HG02571 (cell line): ENCODE measurements at regions not wholly inside any gene's neighbourhood (a gene's known extent, or its start where the extent isn't known, plus 50 kb on each side); places are given as distances from the start of the nearest gene placed in this dataset.

Source experiments
- ATAC-seq: cut with Tn5 transposase; IDR thresholded peaks from one replicate; pipeline ENCODE4 v1.9.1; 2021; ENCODE audit warnings: mild to moderate bottlenecking, moderate library complexity; ENCODE audit not compliant: unreplicated experiment

DNA sequence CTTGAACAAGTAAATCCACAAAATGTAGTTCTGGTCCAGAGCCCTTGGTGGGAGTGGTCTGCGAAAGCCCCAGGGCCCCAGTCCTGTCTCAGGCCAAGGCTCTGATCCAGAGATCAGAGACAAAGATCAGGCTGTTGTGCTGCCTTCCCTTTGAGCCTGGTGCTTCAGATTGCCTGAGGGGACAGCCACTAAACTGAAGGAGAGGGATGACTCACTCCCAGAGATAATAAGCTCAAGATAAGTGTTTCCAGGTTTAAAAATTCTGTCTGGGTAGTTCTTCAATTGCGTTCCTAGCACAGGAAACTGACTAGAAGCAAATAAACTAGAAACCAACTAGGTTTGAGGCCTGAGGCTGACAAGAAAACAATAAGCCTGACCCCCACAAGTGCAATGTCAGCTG is 190.2 kb downstream of the RAMP3 start:
- ATAC-seq = no peak

DNA sequence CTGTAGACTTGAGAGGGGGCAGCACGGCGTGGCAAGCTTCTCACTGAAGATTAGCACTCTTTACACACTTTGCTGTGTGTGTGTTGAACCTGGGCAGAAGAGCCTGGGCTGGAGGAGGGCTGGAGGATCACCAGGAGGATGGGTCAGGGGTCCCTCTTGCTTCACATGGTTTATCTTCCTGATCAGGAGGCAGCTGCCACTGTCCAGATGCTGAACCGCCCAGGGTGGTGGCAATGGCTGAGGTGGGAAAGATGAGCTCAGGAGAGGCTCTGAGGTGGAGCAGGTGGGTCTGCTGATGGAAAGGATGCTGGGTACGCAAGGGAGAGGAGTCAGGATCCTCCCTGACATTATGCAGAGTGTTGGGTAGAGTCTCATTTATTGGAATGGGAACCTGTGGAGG is 191.5 kb downstream of the RAMP3 start:
- no peak for ATAC-seq

DNA sequence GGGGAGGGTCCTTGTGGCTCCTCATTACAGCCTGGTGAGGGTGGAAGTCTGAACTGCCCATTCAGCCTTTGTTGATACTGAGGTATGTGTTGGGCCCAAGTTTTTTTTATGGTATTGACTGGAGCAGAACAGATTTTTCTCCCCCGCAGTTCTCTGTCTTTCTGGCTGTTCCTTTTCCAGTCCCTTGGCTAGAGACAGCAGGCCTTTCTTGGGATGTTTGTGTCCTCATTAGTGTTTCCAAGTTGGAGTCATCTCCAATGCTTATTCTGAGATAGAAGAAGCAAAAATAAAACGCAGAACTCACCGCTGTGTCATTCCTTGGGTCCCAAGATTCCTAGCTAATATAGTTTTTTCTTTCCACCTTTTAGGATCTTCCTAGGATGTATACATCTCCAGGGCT is 193.3 kb downstream of the RAMP3 start:
- ATAC-seq = no peak

DNA sequence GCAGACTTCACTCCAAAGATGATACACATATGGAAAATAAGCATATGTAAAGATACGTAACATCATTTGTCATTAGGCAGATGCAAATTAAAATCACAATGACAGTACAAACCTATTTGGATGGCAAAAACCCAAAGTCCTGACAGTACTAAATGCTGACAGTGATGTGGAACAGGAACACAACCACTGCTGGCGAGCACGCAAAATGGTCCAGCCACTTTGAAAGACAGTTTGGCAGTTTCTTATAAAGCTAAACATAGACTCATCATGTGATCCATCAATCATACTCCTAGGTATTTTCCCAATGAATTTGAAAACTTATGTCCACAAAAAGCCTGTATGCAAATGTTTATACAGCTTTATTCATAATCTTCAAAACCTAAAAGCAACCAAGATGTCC is 200.7 kb downstream of the RAMP3 start:
- ATAC-seq = no peak

DNA sequence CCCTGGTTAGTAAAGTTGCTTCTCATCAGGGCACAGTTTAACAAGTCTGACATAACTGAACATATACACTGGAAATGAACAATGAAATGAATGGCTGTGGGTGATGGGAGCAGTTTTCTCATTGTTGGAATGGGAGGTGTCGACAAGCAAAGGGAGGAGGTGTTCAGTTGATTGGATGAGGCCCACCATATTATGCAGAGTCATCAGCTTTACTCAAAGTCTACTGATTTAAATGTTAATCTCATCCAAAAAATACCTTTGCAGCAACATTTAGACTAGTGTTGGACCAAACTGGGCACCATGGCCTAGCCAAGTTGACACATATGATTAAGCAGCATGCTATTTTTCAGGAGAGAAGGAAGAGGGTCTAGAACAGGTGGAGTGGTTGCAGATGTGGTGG is 201.7 kb downstream of the RAMP3 start:
- no peak for ATAC-seq

DNA sequence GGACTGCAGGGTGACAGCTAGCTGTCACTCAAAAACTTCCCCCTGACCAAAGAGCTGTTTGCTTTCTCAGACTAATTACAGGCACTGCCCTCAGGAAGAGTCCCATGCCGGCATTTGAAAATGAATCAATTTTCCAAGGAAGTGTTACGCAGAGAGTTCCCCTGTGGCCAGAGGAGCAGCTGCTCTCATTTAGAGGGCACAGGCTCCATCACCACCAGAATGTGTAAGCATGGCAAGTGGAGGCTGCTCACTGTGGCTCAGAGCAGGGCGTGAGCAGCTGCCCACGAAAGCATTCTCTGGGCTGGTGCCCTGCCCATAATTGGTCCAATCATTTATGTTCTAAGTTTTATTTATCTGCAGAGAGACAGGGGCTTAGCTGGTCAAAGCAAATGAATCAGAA is 202.2 kb downstream of the RAMP3 start:
- no peak for ATAC-seq

DNA sequence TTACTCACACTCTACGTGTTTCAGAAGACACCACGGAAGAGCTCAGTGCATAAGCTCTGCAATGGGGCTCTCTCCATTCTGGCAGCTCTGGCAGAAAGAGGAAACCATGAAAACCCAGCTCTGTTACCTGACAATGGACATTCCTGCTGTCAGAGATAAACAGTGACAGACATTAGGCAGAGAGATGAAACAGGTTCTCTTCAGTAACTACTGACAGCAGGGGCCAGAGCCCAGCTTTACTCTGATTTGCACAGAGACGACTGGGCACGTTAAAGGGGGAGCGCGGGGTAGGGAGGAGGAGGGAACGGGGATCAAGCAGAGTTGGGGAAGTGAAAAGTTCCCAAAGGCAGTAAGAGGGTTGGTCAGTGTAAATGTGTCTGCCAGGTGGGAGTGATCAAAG is 206.1 kb downstream of the RAMP3 start:
- ATAC-seq = no peak

DNA sequence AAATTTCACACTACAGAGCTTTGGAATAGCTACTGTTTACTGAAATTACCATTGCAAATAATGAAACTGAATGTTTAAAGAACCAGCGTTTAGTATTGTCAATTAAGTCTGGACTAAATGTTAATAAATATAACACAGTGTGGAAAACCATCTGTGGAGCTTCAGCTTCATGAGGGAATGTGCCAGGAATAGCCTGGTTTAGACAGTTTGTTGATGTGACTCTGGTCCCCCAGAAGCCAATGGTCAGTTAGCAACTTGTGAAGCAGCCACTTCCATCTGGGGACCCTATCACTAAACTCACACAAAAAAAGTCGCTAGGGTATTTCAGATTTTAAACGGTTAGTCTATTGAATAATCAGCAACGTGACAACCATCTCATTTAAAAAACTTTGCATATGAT is 207.8 kb downstream of the RAMP3 start:
- no peak for ATAC-seq

DNA sequence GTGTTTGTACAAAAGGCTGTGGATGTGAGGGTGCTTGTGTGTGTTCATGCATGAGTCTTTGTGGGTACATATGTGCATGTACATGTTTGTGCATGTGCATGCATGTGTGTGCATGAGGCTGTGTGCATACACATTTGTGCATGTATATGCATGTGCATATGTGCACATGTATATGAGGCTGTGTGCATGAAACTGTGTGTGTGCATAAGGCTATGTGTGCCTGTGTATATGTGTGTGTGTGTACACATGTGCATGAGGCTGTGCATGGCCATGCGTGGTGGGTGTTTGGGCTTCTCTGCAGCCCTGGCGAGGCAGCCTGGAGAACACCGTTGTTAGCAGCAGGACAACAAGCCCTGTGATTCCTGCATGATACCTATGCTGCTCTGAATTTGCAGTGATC is 207.7 kb upstream of the ADCY1 start:
- ATAC-seq = no peak

DNA sequence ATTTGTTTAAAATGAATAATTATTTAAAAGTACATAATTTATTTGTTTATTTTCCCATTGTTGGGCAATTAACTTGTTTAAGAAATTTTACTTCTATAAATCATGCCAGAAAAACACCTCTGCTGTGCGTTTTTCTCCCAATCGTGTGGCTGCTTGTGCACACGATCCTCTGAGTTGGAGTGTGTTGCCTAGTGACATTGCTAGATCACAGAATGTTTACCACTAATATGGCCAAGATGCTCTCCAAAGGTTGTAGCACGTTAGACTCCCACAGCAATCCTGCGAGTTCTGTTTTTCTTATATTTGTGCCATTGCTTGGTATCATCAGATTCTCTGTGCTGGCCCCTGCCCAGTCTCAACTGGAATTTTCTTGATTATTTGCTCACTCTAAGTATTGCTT is 207.1 kb upstream of the ADCY1 start:
- ATAC-seq = no peak

DNA sequence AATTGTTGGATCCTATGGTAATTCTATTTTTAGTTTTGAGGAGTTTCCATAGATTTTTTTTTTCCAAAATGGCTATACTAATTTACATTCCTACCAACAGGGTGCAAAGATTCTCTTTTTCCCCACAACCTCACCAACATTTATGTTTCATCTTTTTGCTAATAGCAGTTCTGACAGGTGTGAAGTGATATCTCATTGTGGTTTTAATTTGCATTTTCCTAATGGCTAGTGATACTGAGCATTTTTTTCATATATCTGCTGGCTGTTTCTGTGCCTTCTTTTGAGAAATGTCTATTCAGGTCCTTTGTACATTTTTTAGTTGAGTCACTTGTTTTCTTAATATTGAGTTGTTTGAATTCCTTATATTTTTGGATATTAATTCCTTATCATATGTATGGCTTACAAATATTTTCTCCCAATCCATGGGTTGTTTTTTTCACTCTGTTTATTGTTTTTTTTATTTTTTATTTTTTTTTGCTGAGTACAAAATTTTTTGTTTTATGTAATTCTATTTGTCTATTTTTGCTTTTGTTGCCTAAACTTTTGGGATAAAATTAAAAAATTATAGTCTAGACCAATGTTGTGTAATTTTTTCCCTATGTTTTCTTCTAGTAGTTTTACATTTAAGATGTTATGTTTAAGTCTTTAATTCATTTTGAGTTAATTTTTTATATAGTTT is 205.9 kb upstream of the ADCY1 start:
- ATAC-seq = no peak

DNA sequence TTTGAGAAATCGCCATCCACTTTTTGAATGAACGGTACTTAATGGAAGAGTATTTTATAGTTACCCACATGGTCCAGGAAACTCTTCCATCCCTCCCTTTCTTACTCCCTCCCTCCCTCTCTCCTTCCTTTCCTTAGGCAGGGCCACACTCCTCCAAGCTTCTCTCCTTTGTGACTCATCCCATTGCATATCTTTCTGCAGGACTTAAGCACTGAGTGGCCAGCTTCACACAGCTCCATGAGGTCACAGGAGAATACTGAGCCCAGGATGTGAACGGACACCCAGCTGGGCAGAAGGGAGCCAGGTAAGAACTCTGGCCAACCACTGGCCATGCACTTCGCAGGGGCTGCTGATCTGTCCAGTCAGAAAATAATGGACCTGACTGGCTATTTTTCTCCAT is 189.7 kb upstream of the ADCY1 start:
- no peak for ATAC-seq

DNA sequence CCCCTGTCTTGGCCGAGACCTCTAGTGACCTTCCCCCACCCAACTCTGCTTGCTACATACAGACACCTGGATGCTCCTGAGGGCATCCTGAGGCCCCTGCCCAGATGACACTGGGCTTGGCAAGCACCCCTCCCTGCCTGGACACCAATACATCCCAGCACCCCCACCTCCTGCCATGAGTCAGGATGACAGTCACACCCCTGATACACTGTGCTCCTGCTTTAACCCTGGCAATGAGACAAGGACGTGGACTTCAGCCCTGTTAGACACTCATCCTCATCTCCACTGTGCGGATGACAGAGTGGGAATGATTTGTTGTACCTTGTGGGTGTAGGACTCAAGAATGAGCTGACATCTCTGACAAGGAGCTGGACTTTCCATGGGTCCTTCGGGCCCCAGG is 186.3 kb upstream of the ADCY1 start:
- ATAC-seq = no peak

DNA sequence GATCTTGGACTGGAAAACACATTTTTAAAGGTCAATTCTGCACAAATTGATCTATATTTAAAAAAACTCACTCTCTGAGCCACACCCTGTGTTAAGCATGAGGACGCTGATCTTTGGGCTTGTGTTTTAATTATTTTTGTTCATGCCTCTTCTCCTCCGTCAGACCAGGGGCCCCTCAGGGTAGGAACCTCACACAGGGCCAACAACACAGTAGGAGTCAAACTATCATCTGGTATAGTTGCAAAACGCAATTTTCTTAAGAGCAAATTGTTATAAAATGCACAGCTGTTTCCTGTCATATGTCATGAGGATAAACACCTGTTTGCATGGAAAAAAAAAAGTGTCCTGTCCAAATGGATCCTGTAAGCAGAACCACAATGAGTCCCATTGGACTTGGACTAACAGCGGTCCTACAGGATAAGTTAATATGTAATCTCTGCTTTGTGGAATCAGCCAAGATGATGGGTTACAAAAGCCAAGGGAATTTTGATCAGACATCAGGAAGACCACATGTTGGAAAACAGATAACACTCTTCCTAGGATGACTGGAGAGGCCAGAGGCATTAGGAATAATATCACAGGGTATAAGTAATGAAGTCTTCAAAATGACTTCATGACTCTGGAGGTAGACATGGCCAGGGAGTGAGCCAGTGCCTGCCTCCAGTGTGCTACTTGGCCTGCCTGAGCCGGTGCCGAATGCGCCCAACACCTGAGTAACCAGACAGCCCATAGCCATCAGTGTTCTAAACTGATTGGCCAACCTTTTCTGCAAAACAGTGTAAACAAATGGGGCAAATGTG is 184.9 kb upstream of the ADCY1 start:
- no peak for ATAC-seq

DNA sequence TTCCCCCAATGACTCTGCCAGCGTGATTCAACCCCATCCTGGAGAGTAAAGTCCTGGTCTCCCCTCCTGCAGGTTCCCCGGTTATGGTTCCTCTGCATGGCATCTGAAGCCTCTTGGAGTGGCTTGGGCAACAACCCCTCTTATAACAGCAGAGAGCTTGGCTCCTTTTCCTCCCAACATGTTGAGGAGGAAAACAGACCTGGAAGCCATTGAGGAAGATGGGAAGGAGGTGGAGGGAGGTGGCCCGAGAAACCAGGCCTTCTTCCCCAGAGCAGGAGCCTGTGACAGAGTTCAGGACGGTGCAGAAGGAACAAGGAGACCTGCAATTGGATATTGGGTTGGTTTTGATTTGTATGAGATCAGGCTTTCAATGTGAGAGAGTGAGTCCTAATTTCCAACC is 184.0 kb upstream of the ADCY1 start:
- no peak for ATAC-seq

DNA sequence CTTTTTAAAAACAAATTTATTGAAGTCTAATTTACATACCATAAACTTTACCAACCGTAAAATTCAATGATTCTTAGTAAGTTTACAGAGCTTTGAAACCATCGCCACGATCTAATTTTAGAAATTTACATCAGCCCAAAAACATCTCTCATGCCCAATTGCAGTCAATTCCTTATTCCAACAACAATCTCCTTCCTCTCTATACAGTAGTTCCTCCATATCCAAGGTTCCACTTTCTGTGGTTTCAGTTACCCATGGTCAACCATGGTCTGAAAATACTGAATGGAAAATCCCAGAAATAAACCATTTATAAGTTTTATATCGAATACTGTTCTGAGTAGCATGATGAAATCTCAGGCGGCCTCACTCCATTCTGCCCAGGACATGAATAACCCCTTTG is 183.4 kb upstream of the ADCY1 start:
- no peak for ATAC-seq

DNA sequence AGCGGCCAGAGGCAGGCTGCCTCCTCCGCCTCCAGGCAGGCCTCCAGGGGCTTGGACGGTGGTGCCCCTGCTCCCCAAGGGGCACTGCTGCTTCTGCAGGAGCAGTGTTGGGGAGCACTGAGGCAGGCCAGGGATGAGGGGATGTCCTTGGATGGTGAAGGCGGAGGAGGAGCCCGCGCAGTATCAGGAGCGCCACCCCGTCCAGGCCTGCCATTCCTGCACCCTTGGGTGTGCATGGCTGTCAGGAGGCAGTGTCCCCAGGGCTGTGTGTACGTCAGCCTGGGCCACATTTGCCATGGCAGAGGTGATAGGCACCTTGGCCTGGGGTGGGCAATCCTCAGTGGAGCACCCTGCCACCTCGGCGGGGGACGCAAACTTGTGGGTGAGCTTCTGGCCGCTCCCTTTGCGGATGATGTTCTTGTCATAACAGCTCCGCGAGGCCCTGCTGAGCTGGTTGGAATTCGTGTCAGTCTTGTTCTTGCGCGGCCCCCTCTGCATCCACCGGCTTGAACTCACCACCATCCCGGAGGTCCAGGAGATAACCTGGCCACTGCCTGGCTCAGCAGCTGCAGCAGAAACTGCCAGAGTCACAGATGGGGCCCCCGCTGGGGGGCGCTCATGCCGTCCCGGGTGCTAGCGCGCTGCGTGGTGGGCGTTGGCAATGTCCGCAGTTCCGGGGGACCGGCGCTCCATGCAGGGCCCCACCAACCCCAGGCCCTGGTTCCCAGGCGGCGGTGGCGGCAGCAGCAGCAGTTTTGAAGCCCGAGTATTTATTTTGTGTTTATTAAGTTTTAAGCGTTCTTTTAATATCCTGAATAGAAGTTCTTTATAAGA is 182.3 kb upstream of the ADCY1 start:
- ATAC-seq = no peak

DNA sequence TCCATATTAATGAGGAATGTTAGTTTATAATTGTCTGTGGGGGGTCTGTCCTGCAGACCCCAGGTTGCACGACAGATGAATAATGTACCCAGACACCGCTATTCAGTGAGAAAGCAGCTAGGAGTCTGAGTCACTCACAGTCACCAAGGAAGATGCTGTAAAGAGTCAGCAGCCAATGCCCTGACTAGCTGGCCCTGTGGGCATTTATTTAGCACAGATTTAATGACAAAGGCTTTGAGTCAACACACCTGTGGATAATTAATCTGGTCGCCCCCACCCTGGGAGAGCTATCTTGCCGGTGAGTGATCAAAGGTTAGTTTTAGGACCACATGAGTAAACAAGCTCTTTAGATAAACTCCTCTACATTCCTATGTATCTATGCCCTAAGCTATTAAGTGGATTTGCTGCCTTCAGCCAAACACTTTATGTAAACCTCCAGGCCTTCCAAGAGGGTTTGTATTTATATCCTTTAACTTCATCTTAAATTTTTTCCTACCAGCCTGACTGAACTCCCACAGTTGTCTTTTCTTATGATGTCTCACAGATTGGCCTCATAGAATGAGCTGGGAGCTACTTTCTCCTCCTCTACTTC is 180.0 kb upstream of the ADCY1 start:
- no peak for ATAC-seq

DNA sequence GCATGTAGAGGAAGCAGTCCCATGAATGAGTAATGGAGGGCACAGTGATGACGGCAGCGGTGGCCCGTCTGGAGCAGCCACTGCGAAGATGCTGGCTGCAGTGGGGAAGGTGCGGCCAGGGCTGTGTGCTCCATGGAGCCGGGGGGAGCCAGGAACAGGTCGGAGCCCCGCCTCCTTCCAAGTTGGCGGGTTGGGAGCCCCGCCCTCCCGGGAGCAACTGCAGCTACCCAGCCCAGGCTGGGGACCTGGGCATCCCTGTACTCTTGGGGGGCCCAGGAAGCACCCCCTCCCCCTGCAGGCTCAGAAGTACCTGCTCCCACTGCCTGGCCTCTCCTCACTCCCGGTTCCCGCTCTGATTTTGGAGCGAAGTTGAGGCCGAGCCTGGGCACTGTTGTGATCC is 175.1 kb upstream of the ADCY1 start:
- ATAC-seq = no peak

DNA sequence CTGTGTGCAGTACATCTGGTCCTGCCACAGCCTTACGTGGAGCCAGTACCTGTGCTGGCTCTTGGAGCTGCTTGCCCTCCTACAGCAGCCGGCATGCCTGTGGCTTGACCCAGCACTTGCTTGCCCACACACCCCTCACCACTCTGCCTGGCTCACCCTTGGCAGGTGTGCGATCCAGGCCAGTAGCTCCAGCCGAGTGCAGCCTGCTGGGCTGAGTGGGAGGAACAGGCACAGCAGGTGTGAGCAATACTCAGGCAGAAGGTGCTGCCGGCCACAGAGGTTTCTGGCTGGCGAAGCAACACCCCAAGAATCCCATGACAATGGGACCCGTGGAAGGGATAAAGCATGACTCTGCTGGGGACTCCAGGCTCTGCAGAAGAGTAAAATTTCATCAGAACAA is 173.5 kb upstream of the ADCY1 start:
- no peak for ATAC-seq

DNA sequence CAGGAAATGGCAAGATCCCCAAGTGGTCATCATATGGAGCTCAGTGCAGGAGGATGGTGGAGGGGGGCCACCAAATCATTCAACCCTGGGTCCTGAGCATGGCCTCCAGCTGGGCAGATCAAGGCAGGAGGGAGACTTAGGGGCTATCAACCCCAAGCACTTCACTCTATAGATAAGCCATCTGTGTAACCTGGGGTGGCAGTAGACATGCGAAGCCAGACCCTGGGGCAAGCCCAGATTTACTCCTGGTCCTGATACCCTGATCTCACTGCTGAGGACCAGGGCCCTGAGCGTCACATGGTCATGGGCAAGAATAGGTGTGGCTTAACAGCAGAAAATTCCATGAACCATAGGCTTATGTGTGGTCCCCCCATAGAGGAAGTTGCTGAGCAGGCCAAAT is 173.0 kb upstream of the ADCY1 start:
- ATAC-seq = no peak

DNA sequence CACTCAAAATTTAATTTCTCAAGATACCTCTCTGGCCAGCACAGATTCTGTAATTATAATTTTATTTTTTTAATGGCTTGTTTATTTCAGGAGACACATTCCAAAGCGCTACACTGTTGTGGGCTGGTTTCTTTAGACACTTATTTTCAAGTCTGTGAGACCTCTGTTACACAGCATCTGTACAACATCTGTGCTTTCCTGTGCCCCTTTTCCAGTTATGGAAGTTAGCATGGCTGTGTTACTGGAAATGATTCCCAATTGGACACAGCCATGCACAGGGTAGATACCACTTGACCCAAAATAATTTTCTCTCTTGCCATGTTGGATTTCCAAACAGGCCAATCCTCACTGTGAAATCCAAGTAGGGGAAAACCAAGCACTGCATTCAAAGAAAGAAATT is 172.3 kb upstream of the ADCY1 start:
- ATAC-seq = no peak
